ENCODE measurements at regions not wholly inside any gene's neighbourhood (a gene's known extent, or its start where the extent isn't known, plus 50 kb on each side); places are given as distances from the start of the nearest gene placed in this dataset.

- TF ChIP-seq ZNF425 (CRISPR knock-in tag; conservative IDR thresholded peaks at IDR 0.05) = no peak
- TF ChIP-seq TCF7 (CRISPR knock-in tag; IDR thresholded peaks at IDR 0.05; ENCODE audit: low read depth) = no peak
Measured at GRCh38 chr15:27623149-27623548, 476.0 kb downstream of the OCA2 start (continued).

DNA sequence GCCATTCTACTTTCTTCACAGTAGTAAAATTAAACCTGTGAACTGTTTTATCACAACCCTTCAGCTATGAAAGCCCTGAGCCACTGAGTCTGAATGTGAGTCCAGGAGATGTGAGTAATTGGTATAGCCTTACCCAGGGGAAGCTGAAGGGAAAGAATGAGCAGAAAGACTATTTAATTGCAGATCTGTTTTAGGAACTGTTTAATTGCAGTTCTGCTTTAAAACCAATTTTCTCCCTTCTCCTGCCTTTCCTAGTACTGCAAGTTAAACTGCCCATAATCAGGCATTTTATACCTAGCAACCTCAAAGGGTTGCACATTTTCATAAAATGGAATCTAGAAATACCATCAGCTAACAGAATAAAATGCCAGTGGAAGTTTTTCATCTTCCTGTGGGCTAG, 476.7 kb downstream of the OCA2 start:
- Mint-ChIP-seq H3K36me3 (peaks cover 9% of the 10 kb centered on the region), H3K27me3 (ENCODE audit: low read depth) (0 out of 2 replicates have a peak, but pooled peaks cover 2% of the 10 kb centered on the region), H3K9me3 (peaks cover 15% of the 10 kb centered on the region), H3K4me1 (peaks cover 10% of the 10 kb centered on the region), H3K27ac (no peak overlapping the region), H3K4me3 (no peak overlapping the region)
- DNase-seq (ENCODE audit: low spot score) = no peak
- TF ChIP-seq, protein P1, sequence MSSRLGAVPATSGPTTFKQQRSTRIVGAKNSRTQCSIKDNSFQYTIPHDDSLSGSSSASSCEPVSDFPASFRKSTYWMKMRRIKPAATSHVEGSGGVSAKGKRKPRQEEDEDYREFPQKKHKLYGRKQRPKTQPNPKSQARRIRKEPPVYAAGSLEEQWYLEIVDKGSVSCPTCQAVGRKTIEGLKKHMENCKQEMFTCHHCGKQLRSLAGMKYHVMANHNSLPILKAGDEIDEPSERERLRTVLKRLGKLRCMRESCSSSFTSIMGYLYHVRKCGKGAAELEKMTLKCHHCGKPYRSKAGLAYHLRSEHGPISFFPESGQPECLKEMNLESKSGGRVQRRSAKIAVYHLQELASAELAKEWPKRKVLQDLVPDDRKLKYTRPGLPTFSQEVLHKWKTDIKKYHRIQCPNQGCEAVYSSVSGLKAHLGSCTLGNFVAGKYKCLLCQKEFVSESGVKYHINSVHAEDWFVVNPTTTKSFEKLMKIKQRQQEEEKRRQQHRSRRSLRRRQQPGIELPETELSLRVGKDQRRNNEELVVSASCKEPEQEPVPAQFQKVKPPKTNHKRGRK (CRISPR knock-in tag; IDR thresholded peaks at IDR 0.05; ENCODE audit: borderline replicate concordance) = no peak
- TF ChIP-seq ATF3 (CRISPR knock-in tag; conservative IDR thresholded peaks at IDR 0.05) (no peak), CREB1 (CRISPR knock-in tag; IDR thresholded peaks at IDR 0.05) (no peak)
- TF ChIP-seq, protein P2, sequence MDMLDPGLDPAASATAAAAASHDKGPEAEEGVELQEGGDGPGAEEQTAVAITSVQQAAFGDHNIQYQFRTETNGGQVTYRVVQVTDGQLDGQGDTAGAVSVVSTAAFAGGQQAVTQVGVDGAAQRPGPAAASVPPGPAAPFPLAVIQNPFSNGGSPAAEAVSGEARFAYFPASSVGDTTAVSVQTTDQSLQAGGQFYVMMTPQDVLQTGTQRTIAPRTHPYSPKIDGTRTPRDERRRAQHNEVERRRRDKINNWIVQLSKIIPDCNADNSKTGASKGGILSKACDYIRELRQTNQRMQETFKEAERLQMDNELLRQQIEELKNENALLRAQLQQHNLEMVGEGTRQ (CRISPR knock-in tag; IDR thresholded peaks at IDR 0.05) = no peak
- TF ChIP-seq, protein P3, sequence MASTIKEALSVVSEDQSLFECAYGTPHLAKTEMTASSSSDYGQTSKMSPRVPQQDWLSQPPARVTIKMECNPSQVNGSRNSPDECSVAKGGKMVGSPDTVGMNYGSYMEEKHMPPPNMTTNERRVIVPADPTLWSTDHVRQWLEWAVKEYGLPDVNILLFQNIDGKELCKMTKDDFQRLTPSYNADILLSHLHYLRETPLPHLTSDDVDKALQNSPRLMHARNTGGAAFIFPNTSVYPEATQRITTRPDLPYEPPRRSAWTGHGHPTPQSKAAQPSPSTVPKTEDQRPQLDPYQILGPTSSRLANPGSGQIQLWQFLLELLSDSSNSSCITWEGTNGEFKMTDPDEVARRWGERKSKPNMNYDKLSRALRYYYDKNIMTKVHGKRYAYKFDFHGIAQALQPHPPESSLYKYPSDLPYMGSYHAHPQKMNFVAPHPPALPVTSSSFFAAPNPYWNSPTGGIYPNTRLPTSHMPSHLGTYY (CRISPR knock-in tag; IDR thresholded peaks at IDR 0.05) = no peak
- ATAC-seq = no peak
- ChIA-PET CTCF (no interaction called here), POLR2A (no interaction called here)

DNA sequence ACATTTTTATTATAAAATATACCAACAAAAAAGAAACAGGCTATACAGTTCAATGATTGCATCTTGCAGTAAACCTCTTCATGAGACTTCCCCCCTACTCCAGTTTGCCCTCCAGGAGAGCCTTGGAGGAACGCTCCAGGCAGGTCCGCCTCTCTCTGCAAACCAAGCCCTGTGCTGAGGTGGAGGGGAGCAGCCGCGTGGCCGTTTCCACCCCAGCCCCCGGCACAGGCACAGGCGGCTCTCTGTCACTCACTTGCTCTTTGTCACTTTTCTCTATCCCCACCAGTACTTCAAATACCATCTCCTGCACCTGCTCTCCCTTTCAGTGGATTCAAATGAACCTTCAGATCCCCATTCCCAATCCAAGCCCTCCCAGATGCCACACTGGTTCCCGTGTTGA, 479.9 kb downstream of the OCA2 start:
- no peaks in the 10 kb centered on the region for H3K27me3 Mint-ChIP-seq (ENCODE audit: low read depth)
- no peak overlapping the region for H3K27ac Mint-ChIP-seq
- ATAC-seq = no peak
- H3K9me3 Mint-ChIP-seq = 0 out of 2 replicates have a peak, but pooled peaks cover 10% of the 10 kb centered on the region
- TF ChIP-seq ZNF416 (CRISPR knock-in tag; IDR thresholded peaks at IDR 0.05) (no peak), ZNF671 (CRISPR knock-in tag; IDR thresholded peaks at IDR 0.05) (no peak), CREB1 (CRISPR knock-in tag; IDR thresholded peaks at IDR 0.05) (no peak), ELF4 (CRISPR knock-in tag; IDR thresholded peaks at IDR 0.05; ENCODE audit: low read depth) (no peak), FOXK1 (CRISPR knock-in tag; IDR thresholded peaks at IDR 0.05) (no peak), AR (CRISPR knock-in tag; IDR thresholded peaks at IDR 0.05) (no peak), MYBL2 (CRISPR knock-in tag; IDR thresholded peaks at IDR 0.05) (no peak)
- TF ChIP-seq, protein P4, sequence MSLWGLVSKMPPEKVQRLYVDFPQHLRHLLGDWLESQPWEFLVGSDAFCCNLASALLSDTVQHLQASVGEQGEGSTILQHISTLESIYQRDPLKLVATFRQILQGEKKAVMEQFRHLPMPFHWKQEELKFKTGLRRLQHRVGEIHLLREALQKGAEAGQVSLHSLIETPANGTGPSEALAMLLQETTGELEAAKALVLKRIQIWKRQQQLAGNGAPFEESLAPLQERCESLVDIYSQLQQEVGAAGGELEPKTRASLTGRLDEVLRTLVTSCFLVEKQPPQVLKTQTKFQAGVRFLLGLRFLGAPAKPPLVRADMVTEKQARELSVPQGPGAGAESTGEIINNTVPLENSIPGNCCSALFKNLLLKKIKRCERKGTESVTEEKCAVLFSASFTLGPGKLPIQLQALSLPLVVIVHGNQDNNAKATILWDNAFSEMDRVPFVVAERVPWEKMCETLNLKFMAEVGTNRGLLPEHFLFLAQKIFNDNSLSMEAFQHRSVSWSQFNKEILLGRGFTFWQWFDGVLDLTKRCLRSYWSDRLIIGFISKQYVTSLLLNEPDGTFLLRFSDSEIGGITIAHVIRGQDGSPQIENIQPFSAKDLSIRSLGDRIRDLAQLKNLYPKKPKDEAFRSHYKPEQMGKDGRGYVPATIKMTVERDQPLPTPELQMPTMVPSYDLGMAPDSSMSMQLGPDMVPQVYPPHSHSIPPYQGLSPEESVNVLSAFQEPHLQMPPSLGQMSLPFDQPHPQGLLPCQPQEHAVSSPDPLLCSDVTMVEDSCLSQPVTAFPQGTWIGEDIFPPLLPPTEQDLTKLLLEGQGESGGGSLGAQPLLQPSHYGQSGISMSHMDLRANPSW (CRISPR knock-in tag; conservative IDR thresholded peaks at IDR 0.05; ENCODE audit: low read depth) = no peak
- H3K4me1 Mint-ChIP-seq = peaks cover 10% of the 10 kb centered on the region
- DNase-seq (ENCODE audit: low spot score) = no peak
- CTCF ChIA-PET = no interaction called here
- H3K4me3 Mint-ChIP-seq = no peak overlapping the region
- no peaks in the 10 kb centered on the region for H3K36me3 Mint-ChIP-seq
- POLR2A ChIA-PET = no interaction called here

Data from WTC11 (cell line).